AG10803 (cell line): ENCODE measurements at regions not wholly inside any gene's neighbourhood (a gene's known extent, or its start where the extent isn't known, plus 50 kb on each side); places are given as distances from the start of the nearest gene placed in this dataset.

Experiments used
- DNase-seq: peaks from one replicate; pipeline ENCODE4 v3.0.0; 2010; ENCODE audit warnings: low read depth
- H3K4me3 ChIP-seq: 2 replicates; pipeline ENCODE4 v1.5.1; 2011; ENCODE audit warnings: mild to moderate bottlenecking, low read length, control low read depth
- TF ChIP-seq, protein P1 (sequence below): conservative IDR thresholded peaks from 2 replicates; pipeline ENCODE4 v1.5.1; 2011; ENCODE audit warnings: mild to moderate bottlenecking, low read length, control low read depth, inconsistent platforms

DNA sequence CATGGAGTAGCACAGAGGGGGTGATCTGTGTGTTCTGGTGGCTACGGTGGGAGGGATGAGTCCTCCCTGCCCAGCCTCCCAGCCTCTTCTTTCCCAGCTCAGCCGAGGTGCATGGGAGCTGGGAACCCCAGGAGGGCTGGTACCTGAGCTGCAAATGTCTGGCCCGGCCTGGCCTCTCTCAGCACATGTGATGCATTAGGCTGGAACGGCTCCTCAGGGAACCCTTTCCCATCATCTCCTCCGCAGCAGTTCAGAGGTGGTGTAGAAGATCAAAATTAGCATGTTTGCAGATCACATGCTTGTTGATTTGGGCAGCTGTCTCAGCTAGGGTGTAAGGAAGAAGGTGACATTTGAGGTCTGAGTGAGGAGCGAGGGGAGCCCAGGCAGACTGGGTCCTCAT lies 126.6 kb downstream of the EMX2 start:
- TF ChIP-seq, protein P1, sequence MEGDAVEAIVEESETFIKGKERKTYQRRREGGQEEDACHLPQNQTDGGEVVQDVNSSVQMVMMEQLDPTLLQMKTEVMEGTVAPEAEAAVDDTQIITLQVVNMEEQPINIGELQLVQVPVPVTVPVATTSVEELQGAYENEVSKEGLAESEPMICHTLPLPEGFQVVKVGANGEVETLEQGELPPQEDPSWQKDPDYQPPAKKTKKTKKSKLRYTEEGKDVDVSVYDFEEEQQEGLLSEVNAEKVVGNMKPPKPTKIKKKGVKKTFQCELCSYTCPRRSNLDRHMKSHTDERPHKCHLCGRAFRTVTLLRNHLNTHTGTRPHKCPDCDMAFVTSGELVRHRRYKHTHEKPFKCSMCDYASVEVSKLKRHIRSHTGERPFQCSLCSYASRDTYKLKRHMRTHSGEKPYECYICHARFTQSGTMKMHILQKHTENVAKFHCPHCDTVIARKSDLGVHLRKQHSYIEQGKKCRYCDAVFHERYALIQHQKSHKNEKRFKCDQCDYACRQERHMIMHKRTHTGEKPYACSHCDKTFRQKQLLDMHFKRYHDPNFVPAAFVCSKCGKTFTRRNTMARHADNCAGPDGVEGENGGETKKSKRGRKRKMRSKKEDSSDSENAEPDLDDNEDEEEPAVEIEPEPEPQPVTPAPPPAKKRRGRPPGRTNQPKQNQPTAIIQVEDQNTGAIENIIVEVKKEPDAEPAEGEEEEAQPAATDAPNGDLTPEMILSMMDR, result no peak
- H3K4me3 ChIP-seq, result no peak overlapping the region
- no peak for DNase-seq

DNA sequence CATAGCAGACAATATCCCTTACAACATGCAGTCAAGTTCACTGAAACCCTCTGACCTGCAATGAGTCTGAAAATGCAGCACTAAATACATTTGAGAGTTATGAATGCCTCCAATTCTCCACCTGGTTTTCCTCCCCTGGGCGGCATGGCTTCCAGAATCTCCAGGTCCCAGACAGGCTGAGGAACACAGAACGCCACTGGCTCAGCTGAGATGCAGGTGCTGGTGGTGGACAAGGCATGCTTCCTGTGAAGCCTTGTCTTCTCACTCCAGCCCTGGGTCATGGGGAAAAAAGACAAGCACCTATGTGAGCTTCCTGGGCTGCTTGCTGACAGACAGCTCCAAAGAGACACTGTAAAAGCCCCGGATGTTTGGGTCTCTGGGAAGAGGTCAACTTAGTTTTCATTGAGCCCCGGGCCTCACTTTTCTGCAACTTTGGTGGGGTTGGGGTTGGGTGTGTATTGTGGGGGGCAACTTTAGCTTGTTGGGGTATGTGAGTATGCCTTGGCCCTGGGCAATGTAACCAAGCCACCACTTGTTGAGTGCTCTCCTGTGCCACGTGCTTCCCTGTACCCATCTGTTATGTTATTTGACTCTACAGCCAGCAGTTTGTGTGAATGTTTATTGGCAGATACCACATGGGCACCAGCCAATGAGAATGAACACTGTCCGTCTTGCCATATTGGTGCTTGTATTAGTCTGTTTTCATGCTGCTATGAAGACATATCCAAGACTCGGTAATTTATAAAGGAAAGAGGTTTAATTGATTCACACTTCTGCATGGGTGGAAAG lies 127.8 kb downstream of the EMX2 start:
- H3K4me3 ChIP-seq, result no peak overlapping the region
- TF ChIP-seq, protein P1, result no peak
- no peak for DNase-seq

DNA sequence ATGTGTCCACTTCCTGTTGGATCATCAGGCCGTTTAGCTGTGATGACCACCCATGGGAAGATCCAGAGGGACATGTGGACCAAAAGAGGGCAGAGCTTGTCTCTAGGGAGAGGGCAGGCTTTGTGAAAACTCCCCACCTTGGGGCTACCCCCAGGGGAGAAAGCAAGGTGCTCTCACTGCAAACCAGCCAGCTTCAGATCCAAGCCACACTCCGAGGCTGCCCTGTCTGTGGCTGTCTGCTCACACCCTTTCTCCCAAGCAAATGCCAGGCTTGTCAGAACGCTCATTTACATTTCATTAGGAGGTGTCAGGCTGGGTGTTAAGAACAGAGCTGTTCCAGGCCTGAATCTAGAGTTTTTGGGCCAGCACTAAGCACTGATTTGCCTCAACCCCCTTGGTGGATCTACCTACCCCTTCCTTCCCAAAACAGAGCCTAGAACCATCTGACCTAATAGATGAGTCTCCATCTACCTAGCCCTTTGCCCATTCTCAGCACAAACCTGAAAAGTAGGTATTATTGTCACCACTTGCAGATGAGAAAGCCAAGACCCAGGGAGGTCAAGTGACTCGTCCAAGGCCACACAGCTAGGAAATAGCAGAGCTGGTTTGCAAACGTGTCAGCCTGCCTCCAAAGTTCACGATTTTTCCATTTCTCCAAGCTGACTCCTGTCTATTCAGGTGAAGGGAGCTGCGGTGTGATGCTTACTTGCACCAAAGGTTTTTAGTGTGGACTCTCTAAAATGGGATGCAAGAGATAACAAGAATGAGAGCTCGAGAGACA lies 130.9 kb downstream of the EMX2 start:
- H3K4me3 ChIP-seq, result no peak overlapping the region
- TF ChIP-seq, protein P1, result no peak
- DNase-seq, result no peak

DNA sequence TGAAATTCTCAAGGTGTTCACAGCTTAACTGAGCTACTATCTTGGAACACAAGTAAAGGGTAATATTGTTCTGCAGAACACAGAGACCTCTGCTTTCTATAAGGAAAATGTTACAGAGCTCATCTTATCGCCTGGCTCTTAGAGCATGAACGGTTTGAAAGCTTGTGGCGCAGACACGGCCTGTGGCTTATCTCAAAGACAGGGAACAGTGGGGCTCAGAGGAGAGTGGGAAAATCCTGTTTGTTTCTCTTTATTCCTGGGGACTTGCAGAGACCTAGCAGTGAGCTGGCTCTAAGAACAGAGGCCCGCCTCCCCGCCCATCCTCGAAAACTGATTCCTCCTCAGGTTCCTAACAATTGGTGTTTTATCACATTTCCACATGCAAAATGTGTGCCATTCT lies 131.7 kb downstream of the EMX2 start:
- DNase-seq, result no peak
- TF ChIP-seq, protein P1, result no peak
- no peak overlapping the region for H3K4me3 ChIP-seq

DNA sequence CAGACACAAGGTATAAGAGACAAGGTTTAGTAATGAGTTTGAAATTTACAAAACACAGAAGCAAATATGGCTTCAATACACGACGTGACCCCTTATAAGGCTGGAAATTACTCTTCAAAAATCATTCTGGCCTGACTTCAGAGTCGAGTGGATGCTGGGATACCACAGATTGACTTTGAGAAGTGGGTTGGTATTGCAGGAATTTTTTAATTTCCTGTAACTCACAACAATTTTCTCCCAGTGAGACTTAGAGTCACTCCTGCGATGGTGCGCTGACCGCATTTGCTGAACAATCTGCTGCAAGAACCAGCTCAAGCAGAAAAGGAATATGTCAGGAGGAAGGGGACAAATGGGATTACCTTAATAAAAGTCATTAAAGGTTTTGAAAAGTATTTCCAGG lies 132.1 kb downstream of the EMX2 start:
- H3K4me3 ChIP-seq, result no peak overlapping the region
- DNase-seq, result peak; percentile 44
- TF ChIP-seq, protein P1, result no peak

DNA sequence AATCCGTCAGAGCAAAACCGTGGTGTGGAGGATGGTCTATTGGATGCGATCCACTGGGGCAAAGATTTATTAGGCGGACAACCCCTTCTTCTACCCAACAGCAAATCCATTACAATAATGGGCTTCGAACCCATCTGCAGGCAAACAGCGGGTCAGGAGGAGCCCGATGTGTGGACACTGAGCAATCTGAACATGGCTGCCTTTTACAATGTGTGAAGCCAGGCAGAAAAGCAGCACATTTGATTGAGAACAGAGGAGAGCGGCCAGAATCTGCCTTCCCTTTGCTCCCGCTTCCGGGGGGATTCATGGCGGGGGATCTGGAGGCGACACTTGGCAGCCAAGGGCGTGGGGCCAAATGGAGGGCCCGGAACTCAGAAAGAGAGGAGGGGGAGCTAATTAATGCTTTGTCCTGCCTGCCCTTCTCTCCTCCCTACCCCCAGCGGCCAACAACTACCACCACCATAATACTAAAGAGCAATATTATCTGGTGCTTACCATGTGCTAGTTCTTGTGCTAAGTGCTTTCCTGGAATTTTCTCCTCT lies 133.0 kb downstream of the EMX2 start:
- H3K4me3 ChIP-seq, result no peak overlapping the region
- TF ChIP-seq, protein P1, result no peak
- DNase-seq, result no peak
